NCI-H146 treated with DMSO at 0.1 percent for 48 hours (cell line): ENCODE measurements at regions not wholly inside any gene's neighbourhood (a gene's known extent, or its start where the extent isn't known, plus 50 kb on each side); places are given as distances from the start of the nearest gene placed in this dataset.
A peak's percentile ranks its signal among the peaks of the same experiment; 100 is the strongest.
"Not testable (repeated sequence)": the region's sequence is repeated elsewhere in the genome, so short reads cannot be mapped to it uniquely, and the experiment has no call there.

ENCODE experiments used
- DNase-seq: peaks from one replicate; lab custom pipeline; 2025; ENCODE audit not compliant: unreplicated experiment; lab: John Stamatoyannopoulos, UW

- DNase-seq: no peak
Observed at GRCh38 chr2:234409590-234409989, 87.3 kb downstream of the ARL4C start.

GRCh38 chr2:234406085-234406484, 90.8 kb downstream of the ARL4C start:
- DNase-seq: peak; percentile 15

- DNase-seq: no peak
Observed at GRCh38 chr2:234405462-234405861, 91.4 kb downstream of the ARL4C start.

GRCh38 chr2:234404957-234405356, 91.9 kb downstream of the ARL4C start:
- no peak for DNase-seq

- DNase-seq: no peak
Observed at GRCh38 chr2:234403751-234404150, 93.1 kb downstream of the ARL4C start.

- no peak for DNase-seq
Observed at GRCh38 chr2:234403074-234403473, 93.8 kb downstream of the ARL4C start.

GRCh38 chr2:234401426-234401825, 95.5 kb downstream of the ARL4C start:
- no peak for DNase-seq

GRCh38 chr2:234399451-234400246, 97.2 kb downstream of the ARL4C start:
- DNase-seq: no peak

GRCh38 chr2:234398531-234398930, 98.3 kb downstream of the ARL4C start:
- DNase-seq: no peak

- peak; percentile 94 for DNase-seq
Observed at GRCh38 chr2:234395891-234396420, 100.9 kb downstream of the ARL4C start.

- DNase-seq: no peak
Observed at GRCh38 chr2:234394450-234394849, 102.4 kb downstream of the ARL4C start.

- no peak for DNase-seq
Observed at GRCh38 chr2:234393354-234393753, 103.5 kb downstream of the ARL4C start.

GRCh38 chr2:234392041-234392615, 104.8 kb downstream of the ARL4C start:
- no peak for DNase-seq

GRCh38 chr2:234391625-234392024, 105.3 kb downstream of the ARL4C start:
- no peak for DNase-seq

- DNase-seq: not testable (repeated sequence)
Observed at GRCh38 chr2:234389661-234390060, 107.2 kb downstream of the ARL4C start.

- DNase-seq: no peak
Observed at GRCh38 chr2:234388591-234388990, 108.3 kb downstream of the ARL4C start.

GRCh38 chr2:234386971-234387370, 109.9 kb downstream of the ARL4C start:
- no peak for DNase-seq

- no peak for DNase-seq
Observed at GRCh38 chr2:234382131-234382530, 114.8 kb downstream of the ARL4C start.

- not testable (repeated sequence) for DNase-seq
Observed at GRCh38 chr2:234378958-234379357, 117.9 kb downstream of the ARL4C start.

- DNase-seq: no peak
Observed at GRCh38 chr2:234378440-234378839, 118.4 kb downstream of the ARL4C start.

- DNase-seq: no peak
Observed at GRCh38 chr2:234377761-234378391, 119.0 kb downstream of the ARL4C start.

- DNase-seq: no peak
Observed at GRCh38 chr2:234376229-234376628, 120.7 kb downstream of the ARL4C start.
